ENCODE measurements at regions not wholly inside any gene's neighbourhood (a gene's known extent, or its start where the extent isn't known, plus 50 kb on each side); places are given as distances from the start of the nearest gene placed in this dataset.

GRCh38 chr13:108087810-108088209 lies 127.5 kb downstream of the LIG4 start:
- DNase-seq (ENCODE audit: low spot score) (no peak), ATAC-seq (no peak)
- ChIA-PET CTCF (no interaction called here), POLR2A (no interaction called here)
- Mint-ChIP-seq H3K36me3 (no peaks in the 10 kb centered on the region), H3K9me3 (no peaks in the 10 kb centered on the region), H3K27ac (no peak overlapping the region), H3K4me1 (peaks cover 13% of the 10 kb centered on the region), H3K4me3 (no peak overlapping the region), H3K27me3 (ENCODE audit: low read depth) (no peaks in the 10 kb centered on the region; the same call in 1 of the 2 replicates)
- no peak for TF ChIP-seq CTCF (IDR thresholded peaks at IDR 0.05)
- TF ChIP-seq E2F1 (CRISPR knock-in tag; IDR thresholded peaks at IDR 0.05), result no peak
- TF ChIP-seq USF1 (CRISPR knock-in tag; IDR thresholded peaks at IDR 0.05), result no peak
- TF ChIP-seq FOXK1 (CRISPR knock-in tag; IDR thresholded peaks at IDR 0.05), result no peak
- TF ChIP-seq ZNF671 (CRISPR knock-in tag; IDR thresholded peaks at IDR 0.05), result no peak
- no peak for TF ChIP-seq ZNF416 (CRISPR knock-in tag; IDR thresholded peaks at IDR 0.05)
- no peak for TF ChIP-seq IRF1 (CRISPR knock-in tag; IDR thresholded peaks at IDR 0.05)
- TF ChIP-seq GRHL2 (CRISPR knock-in tag; IDR thresholded peaks at IDR 0.05; ENCODE audit: insufficient replicate concordance, severe bottlenecking), result no peak
- no peak for TF ChIP-seq ATF6 (CRISPR knock-in tag; IDR thresholded peaks at IDR 0.05)
- TF ChIP-seq FOXP4 (CRISPR knock-in tag; IDR thresholded peaks at IDR 0.05), result no peak
- TF ChIP-seq MYBL2 (CRISPR knock-in tag; IDR thresholded peaks at IDR 0.05), result no peak
- TF ChIP-seq NFATC4 (CRISPR knock-in tag; IDR thresholded peaks at IDR 0.05), result no peak
- TF ChIP-seq HMGXB4 (CRISPR knock-in tag; IDR thresholded peaks at IDR 0.05), result no peak
- TF ChIP-seq PRRX2 (CRISPR knock-in tag; IDR thresholded peaks at IDR 0.05), result no peak

- peak; percentile 74; the same call in 1 of the 2 replicates for ATAC-seq
- CTCF ChIA-PET, result no interaction called here
Measured at GRCh38 chr13:108086678-108087077, 128.7 kb downstream of the LIG4 start.

More at GRCh38 chr13:108086678-108087077, 128.7 kb downstream of the LIG4 start:
- no peak for TF ChIP-seq GABPB1 (CRISPR knock-in tag; IDR thresholded peaks at IDR 0.05)
- TF ChIP-seq NR2C2 (CRISPR knock-in tag; IDR thresholded peaks at IDR 0.05), result no peak
- no peak for TF ChIP-seq ZNF396 (CRISPR knock-in tag; IDR thresholded peaks at IDR 0.05; ENCODE audit: borderline replicate concordance)
- TF ChIP-seq PREB (CRISPR knock-in tag; IDR thresholded peaks at IDR 0.05; ENCODE audit: borderline replicate concordance), result no peak
- no peak for TF ChIP-seq ZNF232 (CRISPR knock-in tag; IDR thresholded peaks at IDR 0.05)
- H3K9me3 Mint-ChIP-seq, result no peaks in the 10 kb centered on the region
- POLR2A ChIA-PET, result interaction anchor here (0.7 kb wide), 1 partner anchor 9 kb away, joined by 3 read pairs; no protein-coding TSS in a partner anchor
- H3K27ac Mint-ChIP-seq, result no peak overlapping the region
- peak; percentile 29 for DNase-seq (ENCODE audit: low spot score)
- no peak overlapping the region for H3K4me3 Mint-ChIP-seq
- H3K4me1 Mint-ChIP-seq, result peaks cover 23% of the 10 kb centered on the region
- no peaks in the 10 kb centered on the region; the same call in 1 of the 2 replicates for H3K27me3 Mint-ChIP-seq (ENCODE audit: low read depth)
- H3K36me3 Mint-ChIP-seq, result no peaks in the 10 kb centered on the region
